WERI-Rb-1 (cell line): ENCODE measurements at regions not wholly inside any gene's neighbourhood (a gene's known extent, or its start where the extent isn't known, plus 50 kb on each side); places are given as distances from the start of the nearest gene placed in this dataset.

ENCODE experiments used
- DNase-seq: peaks from one replicate; pipeline ENCODE4 v3.0.0-alpha.2; 2020
- H3K27ac ChIP-seq: fragments of 250-450 bp; sonication (Bioruptor Pico); 2 replicates; pipeline ENCODE4 v1.5.1; 2020; ENCODE audit warnings: mild to moderate bottlenecking, moderate library complexity
- H3K27me3 ChIP-seq: fragments of 250-450 bp; sonication (Bioruptor Pico); 2 replicates; pipeline ENCODE4 v1.5.1; 2021; ENCODE audit warnings: mild to moderate bottlenecking, low read depth, moderate library complexity; ENCODE audit not compliant: insufficient read depth, severe bottlenecking
- H3K36me3 ChIP-seq: fragments of 250-450 bp; sonication (Bioruptor Pico); 2 replicates; pipeline ENCODE4 v1.5.1; 2020; ENCODE audit warnings: mild to moderate bottlenecking, moderate library complexity
- H3K4me3 ChIP-seq: 2 replicates; pipeline ENCODE4 v1.5.1; 2011; ENCODE audit warnings: low read depth, mild to moderate bottlenecking, control low read depth, low read length
- H3K9me3 ChIP-seq: fragments of 250-450 bp; sonication (Bioruptor Pico); 2 replicates; pipeline ENCODE4 v1.5.1; 2021; ENCODE audit warnings: mild to moderate bottlenecking, moderate library complexity; ENCODE audit not compliant: severe bottlenecking
- TF ChIP-seq, protein P1 (sequence below): IDR thresholded peaks from 2 replicates; pipeline ENCODE4 v1.5.1; 2011; ENCODE audit warnings: low read depth, mild to moderate bottlenecking, control low read depth, inconsistent platforms, low read length

DNA sequence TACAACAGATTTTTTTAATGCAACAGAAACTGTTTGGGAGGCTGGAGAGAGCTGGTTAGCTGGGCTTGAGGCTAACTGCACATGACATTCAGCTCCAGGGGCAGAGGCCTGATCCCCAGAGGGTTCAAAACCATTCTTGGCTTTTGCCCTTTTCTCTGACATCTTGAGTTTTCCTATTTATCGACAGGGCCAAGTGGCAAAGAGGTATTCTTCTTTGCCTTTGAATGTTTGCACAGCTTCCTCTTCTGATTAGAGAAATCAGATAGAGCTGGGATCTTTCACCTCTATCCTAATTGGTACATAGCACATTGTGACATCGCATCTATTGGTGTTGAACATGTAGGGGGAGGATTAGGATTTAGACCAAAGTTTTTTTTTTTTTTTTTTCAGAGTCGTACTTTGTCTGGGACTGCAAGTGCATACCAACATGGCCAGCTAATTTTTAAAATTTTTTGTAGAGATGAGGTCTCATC, 143.7 kb downstream of the ACTBL2 start:
- TF ChIP-seq, protein P1, sequence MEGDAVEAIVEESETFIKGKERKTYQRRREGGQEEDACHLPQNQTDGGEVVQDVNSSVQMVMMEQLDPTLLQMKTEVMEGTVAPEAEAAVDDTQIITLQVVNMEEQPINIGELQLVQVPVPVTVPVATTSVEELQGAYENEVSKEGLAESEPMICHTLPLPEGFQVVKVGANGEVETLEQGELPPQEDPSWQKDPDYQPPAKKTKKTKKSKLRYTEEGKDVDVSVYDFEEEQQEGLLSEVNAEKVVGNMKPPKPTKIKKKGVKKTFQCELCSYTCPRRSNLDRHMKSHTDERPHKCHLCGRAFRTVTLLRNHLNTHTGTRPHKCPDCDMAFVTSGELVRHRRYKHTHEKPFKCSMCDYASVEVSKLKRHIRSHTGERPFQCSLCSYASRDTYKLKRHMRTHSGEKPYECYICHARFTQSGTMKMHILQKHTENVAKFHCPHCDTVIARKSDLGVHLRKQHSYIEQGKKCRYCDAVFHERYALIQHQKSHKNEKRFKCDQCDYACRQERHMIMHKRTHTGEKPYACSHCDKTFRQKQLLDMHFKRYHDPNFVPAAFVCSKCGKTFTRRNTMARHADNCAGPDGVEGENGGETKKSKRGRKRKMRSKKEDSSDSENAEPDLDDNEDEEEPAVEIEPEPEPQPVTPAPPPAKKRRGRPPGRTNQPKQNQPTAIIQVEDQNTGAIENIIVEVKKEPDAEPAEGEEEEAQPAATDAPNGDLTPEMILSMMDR = no peak
- Histone ChIP-seq H3K36me3 (no peaks in the 10 kb centered on the region), H3K9me3 (no peaks in the 10 kb centered on the region), H3K27ac (no peak overlapping the region), H3K4me3 (no peak overlapping the region), H3K27me3 (no peaks in the 10 kb centered on the region)
- DNase-seq = no peak

DNA sequence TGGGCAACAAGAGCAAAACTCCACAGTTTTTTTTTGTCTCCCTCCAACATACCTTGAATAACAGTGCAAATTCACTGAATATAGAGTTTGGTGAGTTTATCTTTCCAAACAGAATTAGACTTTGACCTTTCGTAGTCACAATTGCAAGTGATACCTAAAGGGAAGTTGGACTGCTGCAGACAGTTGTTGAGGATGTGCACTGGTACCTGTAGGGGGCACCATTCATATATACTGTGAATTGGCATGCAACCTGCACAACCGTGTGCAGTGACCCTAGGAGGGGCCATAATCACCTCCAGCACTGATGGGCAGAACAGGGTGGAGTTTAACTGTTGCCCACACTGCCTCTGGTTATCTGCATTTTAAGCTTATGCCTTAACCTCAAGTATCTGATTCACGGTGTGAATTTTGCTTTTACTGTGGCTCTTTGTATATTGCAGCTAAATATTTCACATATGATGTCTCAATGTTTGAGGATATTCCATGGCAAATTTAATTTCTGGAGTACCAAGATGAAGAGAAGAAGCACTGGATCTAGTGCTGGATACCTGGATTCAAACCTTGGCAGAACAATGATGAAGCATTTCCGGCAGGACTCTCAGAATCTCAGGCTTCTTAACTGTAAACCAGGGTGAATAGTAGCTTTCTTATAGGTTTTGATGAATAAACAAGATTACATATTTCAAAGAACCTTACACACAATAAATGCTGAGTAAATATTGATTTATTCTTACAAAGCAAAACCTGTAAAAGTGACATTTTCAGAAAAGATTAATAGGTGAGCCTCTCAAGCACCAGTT, 144.3 kb downstream of the ACTBL2 start:
- H3K9me3 ChIP-seq = no peaks in the 10 kb centered on the region
- no peak overlapping the region for H3K27ac ChIP-seq
- no peaks in the 10 kb centered on the region for H3K27me3 ChIP-seq
- peak; percentile 29 for DNase-seq
- H3K36me3 ChIP-seq = no peaks in the 10 kb centered on the region
- H3K4me3 ChIP-seq = no peak overlapping the region
- TF ChIP-seq, protein P1 = peak; percentile 85

DNA sequence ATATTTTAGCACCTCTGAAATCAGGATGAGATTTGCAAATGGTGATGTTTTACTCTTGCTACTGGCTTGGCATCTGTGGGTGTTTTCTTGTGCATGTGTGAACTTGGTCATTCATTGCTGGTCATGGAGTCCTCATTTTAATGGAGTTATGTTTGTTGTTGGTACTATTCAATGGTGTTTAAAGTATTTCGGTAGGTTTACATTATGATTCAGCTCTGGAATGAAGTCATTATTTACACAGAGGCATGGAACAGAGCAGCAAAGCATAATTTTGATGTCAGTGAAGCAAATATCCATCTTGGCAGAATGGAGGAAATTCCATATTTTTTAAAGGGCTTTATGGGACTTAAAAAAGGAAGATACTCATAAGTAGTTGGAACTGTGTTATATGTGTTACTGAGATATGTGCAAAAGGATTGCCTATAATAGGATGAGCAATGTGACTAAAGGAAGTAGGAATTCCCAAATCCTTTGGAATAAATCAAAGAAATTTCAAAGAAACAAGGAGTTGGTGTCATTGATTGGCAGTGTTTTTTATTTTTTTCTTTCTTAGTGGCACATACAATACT, 147.4 kb downstream of the ACTBL2 start:
- TF ChIP-seq, protein P1 = no peak
- H3K9me3 ChIP-seq = no peaks in the 10 kb centered on the region
- no peaks in the 10 kb centered on the region for H3K27me3 ChIP-seq
- H3K27ac ChIP-seq = no peak overlapping the region
- no peaks in the 10 kb centered on the region for H3K36me3 ChIP-seq
- no peak overlapping the region for H3K4me3 ChIP-seq
- no peak for DNase-seq

DNA sequence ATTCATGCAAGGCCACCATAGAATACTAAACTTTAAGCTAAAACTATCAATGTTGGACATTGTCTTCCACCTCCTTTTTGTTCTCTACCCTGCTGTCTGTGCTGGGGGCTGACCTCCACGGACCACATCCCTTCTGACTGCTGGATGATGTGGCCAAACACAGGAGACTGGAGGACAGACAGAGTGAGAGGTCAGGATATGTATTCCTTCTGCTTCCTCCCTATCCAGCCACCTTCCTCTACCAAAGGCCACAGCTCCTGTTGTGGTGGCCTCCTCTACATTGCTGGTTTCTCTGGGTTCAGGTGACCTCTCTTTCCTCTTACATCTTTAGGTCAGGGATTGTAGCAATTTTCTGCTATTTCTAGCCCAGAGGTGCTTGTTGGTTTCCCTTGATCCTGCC, 148.1 kb downstream of the ACTBL2 start:
- H3K27me3 ChIP-seq = no peaks in the 10 kb centered on the region
- H3K36me3 ChIP-seq = no peaks in the 10 kb centered on the region
- H3K4me3 ChIP-seq = no peak overlapping the region
- no peak overlapping the region for H3K27ac ChIP-seq
- DNase-seq = no peak
- TF ChIP-seq, protein P1 = no peak
- H3K9me3 ChIP-seq = no peaks in the 10 kb centered on the region

DNA sequence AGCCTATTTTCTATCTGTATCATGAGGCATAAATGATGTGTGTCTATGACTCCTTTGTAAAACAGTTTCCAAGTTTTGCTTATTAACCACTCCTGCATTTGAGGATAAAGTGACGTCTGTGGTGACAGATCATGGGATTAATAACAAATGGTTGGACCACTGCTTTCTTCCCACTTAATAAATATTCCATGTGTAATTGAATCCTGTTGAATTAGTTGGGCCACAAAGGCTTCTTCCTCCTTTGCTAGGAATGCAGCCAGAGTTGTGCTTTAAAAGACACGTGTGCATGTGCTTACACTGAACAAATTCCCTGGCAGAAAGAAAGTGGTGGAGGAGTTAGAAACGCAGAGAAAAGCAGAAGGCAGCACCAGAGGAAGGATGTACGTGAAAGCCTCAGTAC, 150.2 kb downstream of the ACTBL2 start:
- DNase-seq = no peak
- no peak overlapping the region for H3K27ac ChIP-seq
- no peaks in the 10 kb centered on the region for H3K9me3 ChIP-seq
- H3K27me3 ChIP-seq = no peaks in the 10 kb centered on the region
- no peaks in the 10 kb centered on the region for H3K36me3 ChIP-seq
- H3K4me3 ChIP-seq = no peak overlapping the region
- TF ChIP-seq, protein P1 = no peak
